GM21576 (cell line): ENCODE measurements at regions not wholly inside any gene's neighbourhood (a gene's known extent, or its start where the extent isn't known, plus 50 kb on each side); places are given as distances from the start of the nearest gene placed in this dataset.

ENCODE experiments used
- ATAC-seq: cut with Tn5 transposase; IDR thresholded peaks from one replicate; pipeline ENCODE4 v1.9.1; 2021; ENCODE audit warnings: mild to moderate bottlenecking, moderate library complexity; ENCODE audit not compliant: unreplicated experiment

DNA sequence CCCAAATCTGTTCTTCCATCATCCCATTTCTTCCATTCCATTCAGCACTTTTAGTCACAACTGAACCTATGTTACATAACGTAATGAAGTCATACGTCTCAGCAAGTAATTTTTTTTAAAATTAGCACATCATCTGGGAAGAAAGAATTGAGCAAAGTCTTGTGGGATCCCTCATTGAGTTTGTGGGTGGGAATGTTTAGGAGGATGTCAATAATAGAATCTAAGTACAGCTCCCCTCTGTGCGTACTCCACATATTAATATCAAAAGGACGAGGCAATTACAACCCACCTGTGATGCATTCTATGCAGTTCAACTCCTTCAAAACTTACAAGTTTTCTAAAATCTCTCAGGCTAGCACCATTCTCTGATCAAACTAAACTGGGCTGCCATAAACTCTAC, 526.3 kb downstream of the AGTPBP1 start:
- ATAC-seq: no peak

DNA sequence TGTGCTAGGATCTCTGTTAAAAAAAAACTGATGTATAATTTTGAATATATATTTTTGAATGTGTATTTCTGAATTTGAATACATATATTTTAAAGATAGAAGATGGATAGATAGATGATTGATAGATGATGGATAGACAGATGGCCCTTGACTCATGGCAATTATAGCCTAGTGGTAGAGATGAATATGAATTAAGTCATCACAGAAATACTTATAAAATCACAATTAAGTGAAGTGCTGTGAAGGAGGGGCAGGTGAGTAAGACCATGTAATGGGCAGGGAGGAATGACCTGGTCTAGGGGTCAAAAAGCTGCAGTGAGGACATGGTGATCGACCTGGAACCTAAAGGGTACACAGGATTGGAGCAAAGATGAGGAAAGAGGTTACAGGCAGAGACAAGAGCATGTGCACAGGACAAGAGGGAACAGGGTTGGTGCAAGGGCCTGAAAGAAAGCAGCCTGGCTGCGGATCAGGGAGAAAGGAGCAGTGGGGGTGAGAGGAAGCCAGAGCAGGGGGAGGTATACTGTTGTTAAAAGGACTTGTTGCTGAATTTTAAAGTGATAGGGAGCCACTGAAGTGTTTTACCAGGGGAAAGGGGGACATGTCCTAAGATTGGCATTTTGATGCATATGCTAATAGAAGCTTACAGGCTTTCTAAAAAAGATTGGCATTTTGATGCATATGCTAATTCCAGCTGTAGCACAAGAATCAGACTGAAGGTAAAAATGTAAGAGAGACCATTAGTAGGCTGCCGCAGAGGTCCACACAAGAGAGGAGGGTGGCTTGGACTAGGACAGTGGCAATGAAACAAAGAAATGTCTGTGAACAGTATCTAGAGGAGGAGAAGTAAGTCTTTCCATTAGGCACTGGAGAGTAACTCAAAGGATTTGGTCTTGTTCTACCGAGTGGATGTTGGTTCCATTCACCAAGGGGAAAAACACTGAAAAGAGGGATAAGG, 527.8 kb downstream of the AGTPBP1 start:
- no peak for ATAC-seq

DNA sequence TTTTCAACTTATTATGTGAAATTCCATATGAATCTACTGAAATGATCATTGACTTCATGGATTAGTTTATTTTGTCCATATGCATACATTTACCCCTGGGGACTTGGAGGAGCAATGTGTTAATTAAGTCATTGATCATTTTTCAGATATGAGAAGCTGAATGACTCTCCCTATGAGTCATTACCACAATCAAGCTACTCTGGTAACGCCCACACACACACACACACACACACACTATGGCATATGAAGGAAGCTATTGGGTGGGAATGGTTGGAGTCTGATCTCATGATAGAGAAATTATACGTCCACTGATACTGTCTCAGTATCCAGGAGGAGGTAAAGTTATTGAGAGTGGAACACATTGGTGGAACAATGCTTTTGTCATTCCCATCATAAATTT, 528.9 kb downstream of the AGTPBP1 start:
- no peak for ATAC-seq

DNA sequence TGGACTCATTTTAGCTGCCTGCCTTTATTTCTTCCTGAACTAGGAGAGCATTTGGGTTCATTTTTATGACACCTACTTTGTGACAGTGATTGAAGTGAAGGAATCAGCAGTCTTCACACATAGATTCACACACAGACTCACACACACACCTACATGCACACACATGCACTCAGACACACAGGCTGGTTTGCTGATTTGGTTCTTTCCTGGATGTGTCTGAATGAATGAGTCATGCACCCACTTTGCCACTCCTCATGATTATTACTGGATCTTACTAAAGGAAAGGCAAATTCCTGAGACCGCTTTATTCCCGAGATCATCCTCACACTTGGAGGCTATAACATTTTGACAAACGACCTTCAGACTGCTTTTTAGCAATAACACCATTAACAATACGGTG, 529.5 kb downstream of the AGTPBP1 start:
- ATAC-seq: no peak

DNA sequence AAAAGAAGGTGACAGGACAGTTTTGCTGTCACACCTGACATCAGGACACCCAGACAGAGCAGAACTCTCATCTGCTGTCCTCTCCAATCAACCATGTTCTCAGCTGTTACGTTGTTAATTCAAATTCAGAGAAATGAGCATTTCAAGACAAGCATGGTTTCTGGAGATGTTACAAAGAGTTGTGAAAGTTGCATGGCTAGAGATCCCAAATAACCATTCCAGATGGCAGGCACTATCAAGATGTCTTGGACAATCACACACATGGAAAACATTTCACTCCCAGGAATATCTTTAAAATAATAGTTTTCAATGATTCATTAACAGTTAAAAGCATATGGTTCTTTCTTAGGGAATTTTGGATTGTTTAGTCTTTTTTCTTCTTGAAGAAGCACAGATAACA, 533.1 kb downstream of the AGTPBP1 start:
- ATAC-seq: no peak

DNA sequence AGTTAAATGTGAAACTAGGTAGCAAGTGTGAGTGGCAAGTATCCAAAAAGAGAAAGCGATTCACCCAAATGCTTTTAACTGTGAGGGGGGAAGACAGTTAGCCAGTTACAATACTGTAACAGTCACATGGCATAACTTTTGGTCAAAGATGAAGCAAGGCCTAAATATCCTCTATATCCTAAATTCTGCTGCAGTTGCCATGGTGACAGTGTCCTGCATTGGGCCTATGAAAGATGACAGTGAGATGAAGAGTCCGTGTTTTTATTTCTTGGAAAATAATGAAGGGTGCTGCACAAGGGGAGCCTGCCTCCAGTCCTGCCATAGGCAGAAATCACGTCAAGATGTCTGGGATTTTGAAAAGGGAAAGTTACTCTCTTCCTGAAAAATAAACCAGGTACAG, 534.6 kb downstream of the NTRK2 start:
- no peak for ATAC-seq

DNA sequence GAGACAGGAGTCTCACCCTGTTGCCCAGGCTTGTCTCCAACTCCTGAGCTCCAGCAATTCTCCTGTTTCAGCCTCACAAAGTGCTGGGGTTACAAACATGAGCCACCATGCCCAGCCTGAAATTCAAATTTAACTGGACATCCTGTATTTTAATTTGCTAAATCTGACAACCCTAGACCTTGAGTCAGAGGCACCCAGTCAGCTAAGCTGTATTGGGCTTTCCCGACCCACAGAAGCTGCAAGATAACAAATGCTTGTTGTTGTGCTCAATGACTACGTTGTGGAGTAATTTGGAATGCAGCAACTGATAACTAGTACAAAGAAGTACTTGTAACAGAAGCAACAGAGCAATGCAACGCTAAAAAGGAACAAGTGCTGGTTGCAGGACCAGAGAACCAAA, 533.1 kb downstream of the NTRK2 start:
- ATAC-seq: no peak

DNA sequence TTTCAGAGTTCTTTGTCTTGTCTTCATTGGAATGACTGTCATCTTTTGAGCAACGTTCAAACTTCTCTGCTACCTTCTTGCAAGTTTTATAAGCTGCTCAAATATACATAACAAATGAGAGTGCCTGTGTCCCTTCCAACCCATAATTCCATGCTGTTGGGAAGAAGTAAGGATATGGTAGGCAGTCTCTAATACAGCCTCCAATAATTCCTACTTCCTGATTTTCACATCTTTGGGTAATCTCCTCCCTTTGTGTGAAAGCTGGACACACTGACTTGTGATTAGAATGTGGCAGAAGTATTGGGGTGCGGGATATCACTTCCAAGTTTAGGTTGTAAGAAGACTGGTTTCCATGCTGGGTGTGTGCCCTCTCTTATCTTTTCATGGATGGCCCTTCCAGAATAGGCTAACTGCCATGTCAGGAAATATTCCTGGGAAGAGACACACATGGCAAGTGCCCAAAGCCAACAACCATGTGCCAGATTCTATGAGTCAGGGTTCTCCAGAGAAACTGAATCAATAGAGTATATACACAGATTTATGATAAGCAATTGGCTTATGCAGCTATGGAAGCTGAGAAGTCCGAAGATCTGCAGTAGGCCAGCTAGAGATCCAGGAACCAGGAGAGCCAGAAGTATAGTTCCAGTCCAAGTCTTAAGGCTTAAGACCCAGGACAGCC, 531.3 kb downstream of the NTRK2 start:
- no peak for ATAC-seq

DNA sequence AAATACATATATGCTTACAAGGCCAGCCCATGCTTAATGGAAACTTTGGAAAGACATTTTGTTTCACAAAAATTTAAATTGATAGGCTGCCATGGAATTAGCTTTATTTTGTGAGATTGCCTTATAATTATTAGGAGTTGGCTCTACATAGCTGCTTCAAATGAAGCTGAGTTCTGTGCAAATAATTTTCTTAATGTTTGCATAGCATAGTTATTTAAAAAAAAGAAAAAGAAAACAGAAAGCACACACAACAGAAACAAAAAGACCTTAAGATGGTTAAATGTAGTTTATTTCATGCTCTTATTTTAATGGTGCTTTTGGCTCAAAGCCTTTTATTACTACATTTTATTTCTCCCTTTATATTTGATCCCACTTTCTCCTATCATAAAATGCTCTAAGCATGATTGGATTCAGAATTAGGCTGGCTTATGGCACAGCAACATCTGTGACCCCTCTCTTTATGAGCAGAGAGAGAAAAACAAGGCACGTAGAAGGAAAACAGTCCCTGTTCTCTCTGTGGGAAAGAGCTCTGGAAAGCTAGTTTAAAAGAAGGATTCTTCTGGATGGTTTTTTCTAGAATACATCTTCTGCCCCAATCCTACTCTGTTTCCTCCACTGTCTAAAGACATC, 530.5 kb downstream of the NTRK2 start:
- ATAC-seq: no peak

DNA sequence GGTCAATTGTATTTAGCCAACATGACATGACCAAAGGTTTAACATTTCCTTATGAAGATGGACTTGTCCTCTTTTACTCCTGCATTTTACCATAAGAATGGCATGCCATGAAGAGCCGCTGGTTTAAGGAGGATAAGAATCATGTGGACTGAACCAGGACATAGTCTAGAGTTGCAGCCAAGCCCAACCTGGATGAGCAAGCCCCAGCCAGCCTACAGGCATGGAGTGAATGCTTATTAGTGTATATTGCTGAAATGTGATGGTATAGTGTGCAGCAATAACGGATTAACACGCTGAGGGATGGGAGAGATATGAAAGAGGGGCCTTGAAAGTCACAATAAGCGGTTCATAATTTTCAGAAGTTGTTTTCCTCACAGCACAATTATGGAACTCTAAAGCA, 523.2 kb downstream of the NTRK2 start:
- ATAC-seq: no peak

DNA sequence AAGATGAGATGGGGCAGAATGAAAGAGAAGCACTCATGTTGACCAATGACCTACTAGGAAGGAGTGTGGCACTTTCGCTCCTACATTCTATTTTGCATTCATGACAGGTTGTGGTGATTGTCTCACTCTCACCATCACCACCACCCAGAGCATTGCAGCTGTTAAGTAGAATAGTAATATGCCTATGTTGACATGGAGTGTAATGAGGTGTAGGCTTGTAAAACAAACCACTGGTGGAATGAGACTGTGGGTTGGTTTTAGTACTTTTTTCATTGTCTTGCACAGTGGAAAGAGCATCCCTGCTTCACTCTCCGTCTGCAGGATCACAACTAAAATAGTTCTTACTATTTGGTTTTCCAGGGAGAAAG, 516.7 kb downstream of the NTRK2 start:
- ATAC-seq: no peak

DNA sequence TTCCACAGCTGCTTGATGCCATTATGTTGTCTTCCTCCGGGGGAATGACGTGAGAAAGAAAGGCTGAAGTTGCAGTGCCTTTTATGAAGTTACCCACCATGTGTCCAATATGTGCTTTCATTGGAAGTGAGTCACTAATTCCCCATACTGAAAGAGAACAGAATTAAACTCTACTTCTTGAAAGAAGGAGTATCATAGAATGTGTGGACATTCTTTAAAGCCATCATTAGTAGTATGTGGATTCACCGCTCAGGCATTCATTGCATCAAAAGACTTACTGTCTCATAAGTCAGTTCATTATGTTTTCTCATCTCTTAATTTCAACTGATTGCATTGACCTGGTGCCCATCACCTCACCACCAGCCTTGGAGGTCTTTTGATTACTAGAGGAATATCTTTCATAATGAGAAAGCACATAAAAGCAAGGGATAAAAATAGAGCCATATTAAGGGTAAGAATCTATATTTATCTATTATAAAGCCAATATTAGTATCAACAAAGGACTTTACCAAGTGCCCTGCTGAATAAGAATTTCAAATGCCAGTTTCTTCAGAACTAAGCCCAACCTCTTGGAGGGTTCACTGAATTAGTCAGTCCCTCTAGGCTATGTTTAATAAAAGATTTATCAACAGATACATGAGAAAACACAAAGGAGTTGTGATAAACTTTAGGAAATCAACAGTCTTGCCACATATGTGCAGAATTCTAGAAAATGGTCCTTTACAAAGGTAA, 516.1 kb downstream of the NTRK2 start:
- ATAC-seq: no peak

DNA sequence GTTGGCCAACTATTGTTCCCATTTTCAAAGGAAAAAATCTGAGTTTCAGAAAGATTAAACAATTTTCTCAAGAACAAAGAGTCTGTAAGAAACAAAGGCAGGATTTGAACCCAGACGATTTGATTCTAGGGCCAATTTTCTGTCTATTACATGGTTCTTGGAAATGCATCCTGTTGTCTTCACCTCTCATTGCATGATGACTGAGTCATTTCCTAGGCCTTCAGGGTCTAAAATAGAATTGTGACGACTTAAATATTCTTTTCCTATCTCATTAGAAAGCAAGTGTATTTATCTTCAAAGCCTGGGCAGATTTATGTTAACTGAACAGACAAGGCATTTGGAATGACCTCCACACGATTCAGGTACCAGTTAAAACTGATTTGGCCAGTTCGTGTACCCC, 512.9 kb downstream of the NTRK2 start:
- ATAC-seq: no peak

DNA sequence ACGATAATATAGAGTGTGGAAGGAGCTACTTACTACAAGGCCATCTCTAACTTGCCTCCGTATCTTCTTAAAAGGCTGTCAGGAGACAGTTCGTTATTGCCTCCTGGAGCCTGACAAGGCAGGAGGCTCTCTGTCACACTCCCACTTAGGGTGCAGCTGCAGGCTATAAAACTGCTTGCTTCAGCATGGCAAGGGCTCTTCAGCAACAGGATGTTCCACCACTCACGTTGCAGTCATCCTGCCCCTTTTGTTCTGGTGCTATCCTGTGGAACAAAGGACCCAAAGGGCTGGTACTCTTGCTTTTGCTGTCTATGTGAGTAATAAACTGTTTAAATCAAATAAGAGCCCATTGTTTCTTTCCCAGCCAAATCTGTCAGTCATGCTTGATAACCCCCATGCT, 508.9 kb downstream of the NTRK2 start:
- ATAC-seq: no peak

DNA sequence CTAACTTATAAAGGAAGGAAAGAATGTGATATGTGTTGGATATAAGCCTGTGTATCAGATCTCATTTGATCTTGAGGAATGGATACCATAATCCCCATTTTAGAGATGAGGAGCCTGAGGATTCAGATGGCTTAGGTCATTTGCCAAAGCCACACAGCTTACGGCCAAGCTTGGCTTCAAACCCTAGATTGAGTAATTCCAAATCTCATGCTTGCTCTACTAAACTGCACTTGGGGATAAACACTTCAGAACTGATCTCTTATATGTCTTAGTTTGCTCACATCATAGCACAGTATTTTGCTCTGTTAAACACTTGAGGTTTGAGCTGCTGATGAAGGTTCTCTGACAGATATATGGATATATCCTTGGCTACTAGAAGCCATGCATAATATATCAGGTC, 504.4 kb downstream of the NTRK2 start:
- ATAC-seq: no peak

DNA sequence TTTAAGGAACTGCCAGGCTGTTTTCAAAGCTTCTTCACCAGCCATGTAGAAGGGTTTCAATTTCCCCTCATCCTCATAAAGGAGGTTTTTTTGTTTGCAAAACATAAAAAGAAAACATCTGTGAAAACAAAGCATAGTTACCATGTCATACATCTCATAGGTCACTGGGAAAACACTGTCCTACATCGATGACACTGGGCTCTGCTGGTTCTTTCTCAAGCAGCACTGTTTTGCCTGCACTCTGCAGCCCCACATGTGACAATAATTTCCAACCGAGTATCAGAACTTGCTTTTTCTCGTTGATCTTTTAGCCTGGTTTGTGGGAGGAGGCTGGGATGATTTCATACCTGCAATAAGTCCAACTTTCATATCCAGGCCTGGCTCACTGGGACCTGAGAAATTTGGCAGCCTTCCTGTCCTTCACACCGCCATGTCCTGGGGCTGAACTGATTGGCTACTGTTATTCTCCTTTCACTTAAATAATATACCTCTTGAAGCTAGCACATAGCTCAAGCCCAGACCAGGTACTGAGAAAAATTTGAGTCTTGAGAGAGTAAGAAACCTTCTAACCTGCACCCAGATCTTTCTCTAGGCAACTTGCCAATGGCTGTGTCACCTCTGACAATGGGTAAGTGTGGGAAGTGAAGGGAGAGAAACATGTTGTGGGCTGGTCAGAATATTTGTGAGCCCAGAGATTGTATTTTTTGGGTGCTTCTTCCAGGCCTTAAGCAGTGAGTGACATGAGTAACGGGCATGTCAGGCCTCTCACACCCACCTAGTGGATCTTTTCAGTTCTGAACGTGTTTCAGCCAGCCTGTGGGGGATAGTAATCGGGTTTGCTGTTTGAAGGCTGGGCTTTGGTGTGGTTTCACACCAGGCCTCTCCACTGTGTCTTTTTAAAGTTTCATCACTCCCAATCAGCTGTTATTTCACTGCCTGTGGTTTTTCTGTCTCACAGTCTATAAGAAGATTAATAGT, 502.8 kb downstream of the NTRK2 start:
- ATAC-seq: no peak

DNA sequence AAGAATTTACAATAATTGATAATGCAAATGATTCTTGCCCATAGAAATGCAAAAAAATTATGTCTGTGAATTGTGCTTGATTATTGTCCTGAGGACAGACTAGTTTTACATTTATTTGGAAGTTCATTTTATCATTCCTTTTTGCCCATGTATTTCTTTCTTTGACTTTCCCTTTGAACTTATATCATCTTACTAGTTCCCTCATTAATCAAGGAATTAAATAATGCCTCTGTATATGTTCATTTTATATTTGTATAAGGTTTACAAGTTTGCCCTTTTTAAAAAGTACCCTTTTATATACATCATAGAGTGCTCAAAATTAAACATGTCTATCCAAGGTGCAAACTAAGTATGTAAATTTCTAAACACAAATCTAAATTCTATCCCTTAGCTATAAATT, 501.6 kb downstream of the NTRK2 start:
- ATAC-seq: no peak

DNA sequence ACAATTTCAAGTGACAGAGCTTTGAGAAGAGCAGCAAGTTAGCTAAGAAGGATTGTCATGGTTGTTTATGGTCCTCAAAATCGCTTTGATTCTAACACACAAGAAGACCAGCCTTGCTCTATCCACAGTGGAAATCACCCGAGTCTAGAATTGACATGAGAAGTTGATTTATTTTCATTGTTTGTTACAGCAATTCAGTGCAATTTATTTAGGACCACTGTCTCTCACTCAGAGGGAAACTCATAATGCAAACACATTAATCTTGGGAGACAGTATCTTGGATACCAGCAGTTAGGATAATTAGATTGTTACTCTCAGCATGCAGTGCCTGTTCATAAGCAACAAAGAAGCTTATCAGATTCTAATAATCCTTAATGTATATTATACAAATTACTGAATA, 498.9 kb downstream of the NTRK2 start:
- ATAC-seq: no peak

DNA sequence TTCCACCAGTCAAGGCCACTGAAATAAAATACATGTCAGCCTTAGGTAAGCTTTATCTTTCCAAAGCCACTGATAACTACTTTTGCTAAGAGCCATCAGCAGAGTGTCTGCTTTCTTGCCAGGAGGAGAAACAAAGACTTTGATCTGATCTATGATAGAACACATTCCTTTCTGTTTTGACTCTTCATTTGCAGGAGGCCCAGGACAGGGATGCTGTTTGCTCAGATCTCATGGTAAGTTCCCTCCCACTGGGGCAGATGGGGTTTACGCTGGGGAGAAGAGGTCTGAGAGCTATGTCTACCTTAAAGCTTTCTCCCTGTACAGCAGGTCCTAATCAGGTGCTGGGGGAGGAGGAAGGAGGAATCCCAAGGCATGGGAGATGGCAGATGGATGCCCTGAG, 497.6 kb downstream of the NTRK2 start:
- no peak for ATAC-seq

DNA sequence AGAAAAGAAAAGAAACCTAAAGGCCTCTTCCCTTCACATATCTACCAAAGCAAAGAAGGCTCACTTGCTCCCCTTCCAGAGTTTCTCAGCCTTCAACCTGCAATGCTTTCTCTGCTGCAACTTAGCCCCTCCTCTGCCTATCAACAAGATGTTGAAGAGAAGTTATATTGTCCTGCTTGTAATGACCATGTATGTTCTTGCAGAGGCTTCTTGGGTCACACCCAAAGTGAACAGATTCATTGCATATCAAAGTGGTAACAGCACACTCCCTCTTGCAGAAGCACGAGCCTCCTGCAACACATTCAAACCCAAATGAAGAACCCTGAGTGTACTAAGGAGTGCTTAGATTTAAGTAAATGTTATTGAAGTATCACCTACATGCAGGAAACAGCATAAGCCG, 494.3 kb downstream of the NTRK2 start:
- no peak for ATAC-seq
